ENCODE measurements at regions not wholly inside any gene's neighbourhood (a gene's known extent, or its start where the extent isn't known, plus 50 kb on each side); places are given as distances from the start of the nearest gene placed in this dataset.

DNA sequence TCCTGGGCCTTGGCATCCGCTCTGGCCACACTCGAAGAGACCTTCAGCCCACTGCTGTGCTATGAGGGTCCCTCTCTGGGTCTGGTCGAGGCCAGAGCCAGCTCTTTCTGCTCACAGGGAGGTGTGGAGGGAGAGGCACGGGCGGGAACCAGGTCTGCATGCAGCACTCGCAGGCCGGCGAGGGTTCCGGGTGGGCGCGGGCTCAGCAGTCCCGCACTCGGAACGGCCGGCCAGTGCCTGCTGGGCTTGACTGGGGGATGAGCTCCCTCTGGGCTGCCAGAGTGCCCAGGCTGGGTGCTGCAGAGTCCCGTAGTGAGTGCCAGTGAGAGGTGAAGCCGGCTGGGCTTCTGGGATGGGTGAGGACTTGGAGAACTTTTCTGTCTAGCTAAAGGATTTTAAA is 882.7 kb downstream of the XPNPEP1 start (continued):
- TF ChIP-seq, protein P1, sequence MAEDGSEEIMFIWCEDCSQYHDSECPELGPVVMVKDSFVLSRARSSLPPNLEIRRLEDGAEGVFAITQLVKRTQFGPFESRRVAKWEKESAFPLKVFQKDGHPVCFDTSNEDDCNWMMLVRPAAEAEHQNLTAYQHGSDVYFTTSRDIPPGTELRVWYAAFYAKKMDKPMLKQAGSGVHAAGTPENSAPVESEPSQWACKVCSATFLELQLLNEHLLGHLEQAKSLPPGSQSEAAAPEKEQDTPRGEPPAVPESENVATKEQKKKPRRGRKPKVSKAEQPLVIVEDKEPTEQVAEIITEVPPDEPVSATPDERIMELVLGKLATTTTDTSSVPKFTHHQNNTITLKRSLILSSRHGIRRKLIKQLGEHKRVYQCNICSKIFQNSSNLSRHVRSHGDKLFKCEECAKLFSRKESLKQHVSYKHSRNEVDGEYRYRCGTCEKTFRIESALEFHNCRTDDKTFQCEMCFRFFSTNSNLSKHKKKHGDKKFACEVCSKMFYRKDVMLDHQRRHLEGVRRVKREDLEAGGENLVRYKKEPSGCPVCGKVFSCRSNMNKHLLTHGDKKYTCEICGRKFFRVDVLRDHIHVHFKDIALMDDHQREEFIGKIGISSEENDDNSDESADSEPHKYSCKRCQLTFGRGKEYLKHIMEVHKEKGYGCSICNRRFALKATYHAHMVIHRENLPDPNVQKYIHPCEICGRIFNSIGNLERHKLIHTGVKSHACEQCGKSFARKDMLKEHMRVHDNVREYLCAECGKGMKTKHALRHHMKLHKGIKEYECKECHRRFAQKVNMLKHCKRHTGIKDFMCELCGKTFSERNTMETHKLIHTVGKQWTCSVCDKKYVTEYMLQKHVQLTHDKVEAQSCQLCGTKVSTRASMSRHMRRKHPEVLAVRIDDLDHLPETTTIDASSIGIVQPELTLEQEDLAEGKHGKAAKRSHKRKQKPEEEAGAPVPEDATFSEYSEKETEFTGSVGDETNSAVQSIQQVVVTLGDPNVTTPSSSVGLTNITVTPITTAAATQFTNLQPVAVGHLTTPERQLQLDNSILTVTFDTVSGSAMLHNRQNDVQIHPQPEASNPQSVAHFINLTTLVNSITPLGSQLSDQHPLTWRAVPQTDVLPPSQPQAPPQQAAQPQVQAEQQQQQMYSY (CRISPR knock-in tag; IDR thresholded peaks at IDR 0.05): no peak
- TF ChIP-seq, protein P2, sequence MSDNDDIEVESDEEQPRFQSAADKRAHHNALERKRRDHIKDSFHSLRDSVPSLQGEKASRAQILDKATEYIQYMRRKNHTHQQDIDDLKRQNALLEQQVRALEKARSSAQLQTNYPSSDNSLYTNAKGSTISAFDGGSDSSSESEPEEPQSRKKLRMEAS (CRISPR knock-in tag; IDR thresholded peaks at IDR 0.05): no peak
- TF ChIP-seq HMGA2 (CRISPR knock-in tag; IDR thresholded peaks at IDR 0.05) (no peak), ZNF232 (CRISPR knock-in tag; IDR thresholded peaks at IDR 0.05) (no peak)

DNA sequence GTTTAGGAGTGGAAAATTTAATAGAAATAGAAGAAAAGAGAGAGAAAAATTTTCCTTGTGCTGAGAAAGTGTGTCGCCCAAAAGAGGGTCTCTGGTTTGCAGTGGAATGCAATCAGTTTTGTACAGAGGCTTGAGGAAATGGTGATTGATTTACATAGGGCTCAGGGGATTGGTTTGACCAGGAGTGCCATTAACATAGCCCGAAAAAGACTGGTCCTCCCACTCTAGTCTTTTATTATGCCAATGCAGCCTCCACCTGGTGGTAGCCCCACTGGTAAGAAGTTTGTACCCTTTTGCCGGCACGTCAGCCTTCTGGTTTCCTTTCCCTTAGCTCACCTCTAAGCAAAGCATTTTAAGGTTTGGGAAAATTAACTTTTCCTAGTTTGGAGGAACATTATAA is 885.3 kb downstream of the XPNPEP1 start:
- Mint-ChIP-seq H3K27ac (no peak overlapping the region), H3K4me3 (no peak overlapping the region), H3K36me3 (peaks cover 19% of the 10 kb centered on the region), H3K9me3 (peaks cover 35% of the 10 kb centered on the region), H3K4me1 (peaks cover 30% of the 10 kb centered on the region), H3K27me3 (ENCODE audit: low read depth) (peaks cover 12% of the 10 kb centered on the region)
- ChIA-PET CTCF (no interaction called here), POLR2A (no interaction called here)
- ATAC-seq (peak; percentile 93), DNase-seq (ENCODE audit: low spot score) (no peak)
- TF ChIP-seq KAT7 (CRISPR knock-in tag; IDR thresholded peaks at IDR 0.05; ENCODE audit: borderline replicate concordance): no peak
- no peak for TF ChIP-seq ZNF138 (CRISPR knock-in tag; conservative IDR thresholded peaks at IDR 0.05)
- no peak for TF ChIP-seq GTF2I (CRISPR knock-in tag; conservative IDR thresholded peaks at IDR 0.05)
- no peak for TF ChIP-seq AR (CRISPR knock-in tag; IDR thresholded peaks at IDR 0.05)
- TF ChIP-seq FOXP4 (CRISPR knock-in tag; IDR thresholded peaks at IDR 0.05): no peak
- TF ChIP-seq ESRRA (CRISPR knock-in tag; IDR thresholded peaks at IDR 0.05; ENCODE audit: borderline replicate concordance): no peak
- no peak for TF ChIP-seq SOX15 (CRISPR knock-in tag; IDR thresholded peaks at IDR 0.05)
- TF ChIP-seq OVOL2 (CRISPR knock-in tag; IDR thresholded peaks at IDR 0.05; ENCODE audit: borderline replicate concordance): no peak
- TF ChIP-seq CREM (CRISPR knock-in tag; IDR thresholded peaks at IDR 0.05): no peak
- no peak for TF ChIP-seq ZNF263 (CRISPR knock-in tag; IDR thresholded peaks at IDR 0.05; ENCODE audit: low read depth)
- no peak for TF ChIP-seq FOXJ3 (CRISPR knock-in tag; IDR thresholded peaks at IDR 0.05; ENCODE audit: borderline replicate concordance)

- ChIA-PET POLR2A (no interaction called here), CTCF (no interaction called here)
- DNase-seq (ENCODE audit: low spot score) (no peak), ATAC-seq (no peak)
- H3K4me3 Mint-ChIP-seq: no peak overlapping the region
- no peaks in the 10 kb centered on the region for H3K9me3 Mint-ChIP-seq
- no peaks in the 10 kb centered on the region for H3K27me3 Mint-ChIP-seq (ENCODE audit: low read depth)
- H3K27ac Mint-ChIP-seq: no peak overlapping the region
- H3K36me3 Mint-ChIP-seq: no peaks in the 10 kb centered on the region
- H3K4me1 Mint-ChIP-seq: no peaks in the 10 kb centered on the region
- TF ChIP-seq ZNF423 (CRISPR knock-in tag; IDR thresholded peaks at IDR 0.05): no peak
- no peak for TF ChIP-seq KAT7 (CRISPR knock-in tag; IDR thresholded peaks at IDR 0.05; ENCODE audit: borderline replicate concordance)
- no peak for TF ChIP-seq RORB (CRISPR knock-in tag; IDR thresholded peaks at IDR 0.05)
- TF ChIP-seq, protein P3, sequence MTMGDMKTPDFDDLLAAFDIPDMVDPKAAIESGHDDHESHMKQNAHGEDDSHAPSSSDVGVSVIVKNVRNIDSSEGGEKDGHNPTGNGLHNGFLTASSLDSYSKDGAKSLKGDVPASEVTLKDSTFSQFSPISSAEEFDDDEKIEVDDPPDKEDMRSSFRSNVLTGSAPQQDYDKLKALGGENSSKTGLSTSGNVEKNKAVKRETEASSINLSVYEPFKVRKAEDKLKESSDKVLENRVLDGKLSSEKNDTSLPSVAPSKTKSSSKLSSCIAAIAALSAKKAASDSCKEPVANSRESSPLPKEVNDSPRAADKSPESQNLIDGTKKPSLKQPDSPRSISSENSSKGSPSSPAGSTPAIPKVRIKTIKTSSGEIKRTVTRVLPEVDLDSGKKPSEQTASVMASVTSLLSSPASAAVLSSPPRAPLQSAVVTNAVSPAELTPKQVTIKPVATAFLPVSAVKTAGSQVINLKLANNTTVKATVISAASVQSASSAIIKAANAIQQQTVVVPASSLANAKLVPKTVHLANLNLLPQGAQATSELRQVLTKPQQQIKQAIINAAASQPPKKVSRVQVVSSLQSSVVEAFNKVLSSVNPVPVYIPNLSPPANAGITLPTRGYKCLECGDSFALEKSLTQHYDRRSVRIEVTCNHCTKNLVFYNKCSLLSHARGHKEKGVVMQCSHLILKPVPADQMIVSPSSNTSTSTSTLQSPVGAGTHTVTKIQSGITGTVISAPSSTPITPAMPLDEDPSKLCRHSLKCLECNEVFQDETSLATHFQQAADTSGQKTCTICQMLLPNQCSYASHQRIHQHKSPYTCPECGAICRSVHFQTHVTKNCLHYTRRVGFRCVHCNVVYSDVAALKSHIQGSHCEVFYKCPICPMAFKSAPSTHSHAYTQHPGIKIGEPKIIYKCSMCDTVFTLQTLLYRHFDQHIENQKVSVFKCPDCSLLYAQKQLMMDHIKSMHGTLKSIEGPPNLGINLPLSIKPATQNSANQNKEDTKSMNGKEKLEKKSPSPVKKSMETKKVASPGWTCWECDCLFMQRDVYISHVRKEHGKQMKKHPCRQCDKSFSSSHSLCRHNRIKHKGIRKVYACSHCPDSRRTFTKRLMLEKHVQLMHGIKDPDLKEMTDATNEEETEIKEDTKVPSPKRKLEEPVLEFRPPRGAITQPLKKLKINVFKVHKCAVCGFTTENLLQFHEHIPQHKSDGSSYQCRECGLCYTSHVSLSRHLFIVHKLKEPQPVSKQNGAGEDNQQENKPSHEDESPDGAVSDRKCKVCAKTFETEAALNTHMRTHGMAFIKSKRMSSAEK (CRISPR knock-in tag; IDR thresholded peaks at IDR 0.05; ENCODE audit: borderline replicate concordance): no peak
- no peak for TF ChIP-seq SMAD4 (CRISPR knock-in tag; IDR thresholded peaks at IDR 0.05)
- TF ChIP-seq ELF4 (CRISPR knock-in tag; IDR thresholded peaks at IDR 0.05; ENCODE audit: low read depth): no peak
Observed at GRCh38 chr10:109030581-109031210, 892.6 kb downstream of the XPNPEP1 start.

Measured in WTC11 (cell line).